Smooth muscle cell (in vitro differentiated cells): ENCODE measurements at regions not wholly inside any gene's neighbourhood (a gene's known extent, or its start where the extent isn't known, plus 50 kb on each side); places are given as distances from the start of the nearest gene placed in this dataset.

ENCODE experiments used
- DNase-seq: peaks from one replicate; lab custom pipeline; 2025; ENCODE audit not compliant: unreplicated experiment; lab: John Stamatoyannopoulos, UW
- H2AFZ ChIP-seq: fragments of 200-600 bp; sonication (generic); 2 replicates; pipeline ENCODE4 v1.6.0; 2016; ENCODE audit warnings: antibody characterized with exemption, low read depth, mild to moderate bottlenecking
- H3F3A ChIP-seq: fragments of 200-600 bp; sonication (generic); 2 replicates; pipeline ENCODE4 v1.6.0; 2017; ENCODE audit warnings: antibody characterized with exemption, low read depth
- H3K27ac ChIP-seq: fragments of 200-600 bp; sonication (generic); 2 replicates; pipeline ENCODE4 v1.5.1; 2016; ENCODE audit warnings: low read depth, mild to moderate bottlenecking
- H3K27me3 ChIP-seq: fragments of 200-600 bp; sonication (generic); 2 replicates; pipeline ENCODE4 v1.6.1; 2016; ENCODE audit warnings: low read depth, mild to moderate bottlenecking
- H3K36me3 ChIP-seq: fragments of 200-600 bp; sonication (generic); 2 replicates; pipeline ENCODE4 v1.5.1; 2016; ENCODE audit warnings: low read depth
- H3K4me1 ChIP-seq: fragments of 200-600 bp; sonication (generic); 2 replicates; pipeline ENCODE4 v1.5.1; 2016; ENCODE audit warnings: low read depth
- H3K4me2 ChIP-seq: fragments of 200-600 bp; sonication (generic); 2 replicates; pipeline ENCODE4 v1.6.0; 2016; ENCODE audit warnings: mild to moderate bottlenecking
- H3K4me3 ChIP-seq: fragments of 200-600 bp; sonication (generic); 2 replicates; pipeline ENCODE4 v1.5.1; 2016; ENCODE audit warnings: mild to moderate bottlenecking
- H3K79me2 ChIP-seq: fragments of 200-600 bp; sonication (generic); 2 replicates; pipeline ENCODE4 v1.6.0; 2016; ENCODE audit warnings: low read depth, mild to moderate bottlenecking
- H3K9ac ChIP-seq: fragments of 200-600 bp; sonication (generic); 2 replicates; pipeline ENCODE4 v1.6.0; 2016; ENCODE audit warnings: low read depth
- H3K9me3 ChIP-seq: fragments of 200-600 bp; sonication (generic); replicated peaks from 2 replicates; pipeline ENCODE4 v1.5.1; 2016; ENCODE audit warnings: low read depth
- H4K20me1 ChIP-seq: fragments of 200-600 bp; sonication (generic); 2 replicates; pipeline ENCODE4 v1.6.0; 2016; ENCODE audit warnings: low read depth
- WGBS: methylation state at CpG from one replicate; pipeline ENCODE4 v1.1.7; 2016; ENCODE audit warnings: low lambda C conversion rate; 5-methylcytosine and 5-hydroxymethylcytosine counted together
- TF ChIP-seq, protein P1 (sequence below): fragments of 200-600 bp; sonication (generic); IDR thresholded peaks from 2 replicates; pipeline ENCODE4 v1.5.1; 2017; ENCODE audit warnings: borderline replicate concordance, mild to moderate bottlenecking, antibody characterized with exemption; ENCODE audit not compliant: insufficient read depth, poor library complexity, severe bottlenecking

- Histone ChIP-seq H3K27ac (no peak overlapping the region), H3K9me3 (no peaks in the 10 kb centered on the region), H3F3A (no peaks in the 10 kb centered on the region), H3K36me3 (no peaks in the 10 kb centered on the region), H3K4me2 (no peak overlapping the region), H3K27me3 (no peaks in the 10 kb centered on the region), H3K4me3 (no peak overlapping the region), H3K79me2 (no peaks in the 10 kb centered on the region), H3K4me1 (no peaks in the 10 kb centered on the region), H3K9ac (no peak overlapping the region), H4K20me1 (no peaks in the 10 kb centered on the region), H2AFZ (no peak overlapping the region)
- DNase-seq: no peak
- WGBS: 55% methylated on average over 9 of the region's 9 CpGs
- TF ChIP-seq, protein P1, sequence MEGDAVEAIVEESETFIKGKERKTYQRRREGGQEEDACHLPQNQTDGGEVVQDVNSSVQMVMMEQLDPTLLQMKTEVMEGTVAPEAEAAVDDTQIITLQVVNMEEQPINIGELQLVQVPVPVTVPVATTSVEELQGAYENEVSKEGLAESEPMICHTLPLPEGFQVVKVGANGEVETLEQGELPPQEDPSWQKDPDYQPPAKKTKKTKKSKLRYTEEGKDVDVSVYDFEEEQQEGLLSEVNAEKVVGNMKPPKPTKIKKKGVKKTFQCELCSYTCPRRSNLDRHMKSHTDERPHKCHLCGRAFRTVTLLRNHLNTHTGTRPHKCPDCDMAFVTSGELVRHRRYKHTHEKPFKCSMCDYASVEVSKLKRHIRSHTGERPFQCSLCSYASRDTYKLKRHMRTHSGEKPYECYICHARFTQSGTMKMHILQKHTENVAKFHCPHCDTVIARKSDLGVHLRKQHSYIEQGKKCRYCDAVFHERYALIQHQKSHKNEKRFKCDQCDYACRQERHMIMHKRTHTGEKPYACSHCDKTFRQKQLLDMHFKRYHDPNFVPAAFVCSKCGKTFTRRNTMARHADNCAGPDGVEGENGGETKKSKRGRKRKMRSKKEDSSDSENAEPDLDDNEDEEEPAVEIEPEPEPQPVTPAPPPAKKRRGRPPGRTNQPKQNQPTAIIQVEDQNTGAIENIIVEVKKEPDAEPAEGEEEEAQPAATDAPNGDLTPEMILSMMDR: no peak
Observed at GRCh38 chr6:45830441-45831139, 185.1 kb downstream of the CLIC5 start.

GRCh38 chr6:45829873-45830272 is 185.8 kb downstream of the CLIC5 start:
- H3K9me3 ChIP-seq: no peaks in the 10 kb centered on the region
- H2AFZ ChIP-seq: no peak overlapping the region
- no peaks in the 10 kb centered on the region for H3K27me3 ChIP-seq
- H3K4me2 ChIP-seq: no peak overlapping the region
- no peak for DNase-seq
- no peaks in the 10 kb centered on the region for H3F3A ChIP-seq
- no peaks in the 10 kb centered on the region for H4K20me1 ChIP-seq
- no peak overlapping the region for H3K9ac ChIP-seq
- H3K4me1 ChIP-seq: no peaks in the 10 kb centered on the region
- no peaks in the 10 kb centered on the region for H3K79me2 ChIP-seq
- TF ChIP-seq, protein P1: no peak
- no peak overlapping the region for H3K27ac ChIP-seq
- H3K36me3 ChIP-seq: no peaks in the 10 kb centered on the region
- WGBS: 83% methylated on average over 1 of the region's 1 CpG
- no peak overlapping the region for H3K4me3 ChIP-seq

DNA sequence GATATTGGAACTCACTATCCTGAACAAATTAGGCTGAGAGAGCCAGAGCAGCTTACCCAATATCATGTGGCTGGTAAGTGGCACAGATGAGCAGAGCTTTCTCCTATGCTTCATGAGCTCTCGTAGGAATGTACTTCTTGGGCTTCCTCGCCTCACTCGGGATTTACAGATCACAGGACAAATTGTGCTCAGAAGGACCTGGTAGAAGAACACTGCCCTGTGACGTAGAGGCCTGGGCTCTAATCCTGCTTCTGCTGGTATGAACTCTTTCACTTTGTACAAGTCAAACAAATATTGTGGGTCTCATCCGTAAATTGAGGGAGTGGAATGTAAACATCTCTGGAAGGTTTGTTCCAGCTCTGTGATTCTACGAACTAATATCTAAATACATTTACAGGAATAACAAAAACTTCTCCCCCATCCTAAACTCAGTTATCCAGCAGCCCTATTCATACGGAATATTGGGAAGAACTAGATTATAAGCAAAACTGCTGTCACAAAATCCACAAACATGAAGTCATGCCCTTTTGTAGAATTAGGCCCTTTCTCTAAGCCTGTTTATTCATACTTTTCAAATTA is 187.6 kb downstream of the CLIC5 start:
- Histone ChIP-seq H3K9ac (no peak overlapping the region), H3K4me3 (no peak overlapping the region), H3F3A (no peaks in the 10 kb centered on the region), H3K9me3 (no peaks in the 10 kb centered on the region), H3K4me2 (no peak overlapping the region), H2AFZ (no peak overlapping the region), H4K20me1 (no peaks in the 10 kb centered on the region), H3K27me3 (no peaks in the 10 kb centered on the region), H3K4me1 (no peaks in the 10 kb centered on the region), H3K27ac (no peak overlapping the region), H3K79me2 (no peaks in the 10 kb centered on the region), H3K36me3 (no peaks in the 10 kb centered on the region)
- TF ChIP-seq, protein P1: no peak
- WGBS: 70% methylated on average over 7 of the region's 7 CpGs
- no peak for DNase-seq

- Histone ChIP-seq H3K4me3 (no peak overlapping the region), H3K9ac (no peak overlapping the region), H3K27me3 (no peaks in the 10 kb centered on the region), H3K9me3 (no peaks in the 10 kb centered on the region), H4K20me1 (no peaks in the 10 kb centered on the region), H3K79me2 (no peaks in the 10 kb centered on the region), H3K36me3 (no peaks in the 10 kb centered on the region), H3F3A (no peaks in the 10 kb centered on the region), H2AFZ (no peak overlapping the region), H3K27ac (no peak overlapping the region), H3K4me2 (no peak overlapping the region), H3K4me1 (no peaks in the 10 kb centered on the region)
- no peak for DNase-seq
- WGBS: 91% methylated on average over 4 of the region's 4 CpGs
- TF ChIP-seq, protein P1: no peak
Observed at GRCh38 chr6:45822873-45823272, 192.8 kb downstream of the CLIC5 start.
